ENCODE measurements at regions not wholly inside any gene's neighbourhood (a gene's known extent, or its start where the extent isn't known, plus 50 kb on each side); places are given as distances from the start of the nearest gene placed in this dataset.

- POLR2A ChIA-PET (ENCODE audit: low non-redundant PET), result no interaction called here
- TF ChIP-seq EZH2 (IDR thresholded peaks at IDR 0.05; ENCODE audit: borderline replicate concordance, low read depth, low read length, poor library complexity, severe bottlenecking) (no peak), CTCF (conservative IDR thresholded peaks at IDR 0.05; ENCODE audit: low read depth, low read length) (no peak)
- BruUV-seq (replicated peaks), result no TSS peak
- Histone ChIP-seq H3K4me3 (ENCODE audit: low read depth, low read length, poor library complexity, severe bottlenecking) (no peak overlapping the region), H3K4me1 (ENCODE audit: insufficient read depth, low read length, poor library complexity, severe bottlenecking) (no peaks in the 10 kb centered on the region), H3K36me3 (ENCODE audit: insufficient read depth, low read length, poor library complexity, severe bottlenecking) (no peaks in the 10 kb centered on the region), H3K27me3 (replicated peaks; ENCODE audit: insufficient read depth, low read depth, low read length, poor library complexity) (no peaks in the 10 kb centered on the region), H3K9me3 (ENCODE audit: low read depth, low read length, poor library complexity, severe bottlenecking) (no peaks in the 10 kb centered on the region), H3K27ac (ENCODE audit: low read depth, low read length, poor library complexity, severe bottlenecking) (no peak overlapping the region)
- DNase-seq (ENCODE audit: low spot score), result no peak
- CTCF ChIA-PET, result no interaction called here
- intact Hi-C loops (cut with micrococcal nuclease; ENCODE audit: unreplicated experiment), result no loop called here
Observed at GRCh38 chr2:107728586-107728985, 98.1 kb upstream of the RGPD4 start.

GRCh38 chr2:107729440-107729839, 97.3 kb upstream of the RGPD4 start:
- ChIA-PET POLR2A (ENCODE audit: low non-redundant PET) (no interaction called here), CTCF (no interaction called here)
- H3K36me3 ChIP-seq (ENCODE audit: insufficient read depth, low read length, poor library complexity, severe bottlenecking), result no peaks in the 10 kb centered on the region
- DNase-seq (ENCODE audit: low spot score), result no peak
- TF ChIP-seq CTCF (conservative IDR thresholded peaks at IDR 0.05; ENCODE audit: low read depth, low read length) (no peak), EZH2 (IDR thresholded peaks at IDR 0.05; ENCODE audit: borderline replicate concordance, low read depth, low read length, poor library complexity, severe bottlenecking) (no peak)
- no TSS peak for BruUV-seq (replicated peaks)
- no peaks in the 10 kb centered on the region for H3K27me3 ChIP-seq (replicated peaks; ENCODE audit: insufficient read depth, low read depth, low read length, poor library complexity)
- H3K9me3 ChIP-seq (ENCODE audit: low read depth, low read length, poor library complexity, severe bottlenecking), result no peaks in the 10 kb centered on the region
- H3K4me1 ChIP-seq (ENCODE audit: insufficient read depth, low read length, poor library complexity, severe bottlenecking), result no peaks in the 10 kb centered on the region
- no peak overlapping the region for H3K27ac ChIP-seq (ENCODE audit: low read depth, low read length, poor library complexity, severe bottlenecking)
- intact Hi-C loops (cut with micrococcal nuclease; ENCODE audit: unreplicated experiment), result no loop called here
- H3K4me3 ChIP-seq (ENCODE audit: low read depth, low read length, poor library complexity, severe bottlenecking), result no peak overlapping the region

- H3K36me3 ChIP-seq (ENCODE audit: insufficient read depth, low read length, poor library complexity, severe bottlenecking), result no peaks in the 10 kb centered on the region
- H3K4me3 ChIP-seq (ENCODE audit: low read depth, low read length, poor library complexity, severe bottlenecking), result no peak overlapping the region
- H3K27ac ChIP-seq (ENCODE audit: low read depth, low read length, poor library complexity, severe bottlenecking), result no peak overlapping the region
- H3K4me1 ChIP-seq (ENCODE audit: insufficient read depth, low read length, poor library complexity, severe bottlenecking), result no peaks in the 10 kb centered on the region
- no peaks in the 10 kb centered on the region for H3K9me3 ChIP-seq (ENCODE audit: low read depth, low read length, poor library complexity, severe bottlenecking)
- no peak for DNase-seq (ENCODE audit: low spot score)
- no peak for TF ChIP-seq CTCF (conservative IDR thresholded peaks at IDR 0.05; ENCODE audit: low read depth, low read length)
- TF ChIP-seq EZH2 (IDR thresholded peaks at IDR 0.05; ENCODE audit: borderline replicate concordance, low read depth, low read length, poor library complexity, severe bottlenecking), result no peak
- ChIA-PET POLR2A (ENCODE audit: low non-redundant PET) (no interaction called here), CTCF (no interaction called here)
- intact Hi-C loops (cut with micrococcal nuclease; ENCODE audit: unreplicated experiment), result no loop called here
- no TSS peak for BruUV-seq (replicated peaks)
- no peaks in the 10 kb centered on the region for H3K27me3 ChIP-seq (replicated peaks; ENCODE audit: insufficient read depth, low read depth, low read length, poor library complexity)
Observed at GRCh38 chr2:107730898-107731297, 95.8 kb upstream of the RGPD4 start.

Measured in A673 (cell line).